Peyer's patch (tissue), 4 donors: ENCODE measurements at regions not wholly inside any gene's neighbourhood (a gene's known extent, or its start where the extent isn't known, plus 50 kb on each side); places are given as distances from the start of the nearest gene placed in this dataset.

Source experiments
- DNase-seq, 3 donors: peaks; one replicate each; pipeline ENCODE4 v3.0.0-alpha.2; 2017 to 2019
- H3K27ac ChIP-seq, 4 donors: fragments of 200-600 bp; sonication (generic); one replicate each; pipeline ENCODE4 v1.5.1; 2016 to 2019
- H3K27me3 ChIP-seq, 2 donors: fragments of 200-600 bp; sonication (generic); one replicate each; pipeline ENCODE4 v1.5.1; 2019
- H3K36me3 ChIP-seq, 3 donors: fragments of 200-600 bp; sonication (generic); one replicate each; pipeline ENCODE4 v1.5.1; 2016 to 2019
- H3K4me1 ChIP-seq, 4 donors: fragments of 200-600 bp; sonication (generic); one replicate each; pipeline ENCODE4 v1.5.1; 2016 to 2019
- H3K4me3 ChIP-seq, 4 donors: fragments of 200-600 bp; sonication (generic); 1 replicate in 3 of 4; 2 replicates in 1 of 4; pipeline ENCODE4 v1.5.1; 2016 to 2019; ENCODE audit warnings: mild to moderate bottlenecking in 1 of 4
- H3K9me3 ChIP-seq, 4 donors: fragments of 200-600 bp; sonication (generic); one replicate each; pipeline ENCODE4 v1.5.1; 2016 to 2019; ENCODE audit warnings: mild to moderate bottlenecking in 1 of 4
- CTCF ChIP-seq, 6 experiments: fragments of 450-650 bp in 4 of 6; fragments of 200-600 bp in 2 of 6; sonication (generic) in 1 of 6; IDR thresholded peaks; one replicate each; pipeline ENCODE4 v1.5.1; 2017 to 2019; ENCODE audit warnings: antibody characterized with exemption in 6 of 6, mild to moderate bottlenecking in 3 of 6, moderate library complexity in 1 of 6
- POLR2A ChIP-seq, 2 donors: fragments of 450-650 bp; IDR thresholded peaks; one replicate each; pipeline ENCODE4 v1.5.1; 2017; ENCODE audit warnings: antibody characterized with exemption in 2 of 2, mild to moderate bottlenecking in 2 of 2, moderate library complexity in 2 of 2

GRCh38 chr7:116425647-116426209, 73.8 kb upstream of the CAV2 start:
- H3K4me3 ChIP-seq = no peak overlapping the region
- TF ChIP-seq POLR2A (IDR thresholded peaks at IDR 0.05) (no peak), CTCF (IDR thresholded peaks at IDR 0.05) (no peak)
- no peaks in the 10 kb centered on the region for H3K27me3 ChIP-seq
- no peaks in the 10 kb centered on the region for H3K36me3 ChIP-seq
- H3K27ac ChIP-seq = no peak overlapping the region
- H3K4me1 ChIP-seq = no peaks in the 10 kb centered on the region
- DNase-seq = no peak
- H3K9me3 ChIP-seq = no peaks in the 10 kb centered on the region

DNA sequence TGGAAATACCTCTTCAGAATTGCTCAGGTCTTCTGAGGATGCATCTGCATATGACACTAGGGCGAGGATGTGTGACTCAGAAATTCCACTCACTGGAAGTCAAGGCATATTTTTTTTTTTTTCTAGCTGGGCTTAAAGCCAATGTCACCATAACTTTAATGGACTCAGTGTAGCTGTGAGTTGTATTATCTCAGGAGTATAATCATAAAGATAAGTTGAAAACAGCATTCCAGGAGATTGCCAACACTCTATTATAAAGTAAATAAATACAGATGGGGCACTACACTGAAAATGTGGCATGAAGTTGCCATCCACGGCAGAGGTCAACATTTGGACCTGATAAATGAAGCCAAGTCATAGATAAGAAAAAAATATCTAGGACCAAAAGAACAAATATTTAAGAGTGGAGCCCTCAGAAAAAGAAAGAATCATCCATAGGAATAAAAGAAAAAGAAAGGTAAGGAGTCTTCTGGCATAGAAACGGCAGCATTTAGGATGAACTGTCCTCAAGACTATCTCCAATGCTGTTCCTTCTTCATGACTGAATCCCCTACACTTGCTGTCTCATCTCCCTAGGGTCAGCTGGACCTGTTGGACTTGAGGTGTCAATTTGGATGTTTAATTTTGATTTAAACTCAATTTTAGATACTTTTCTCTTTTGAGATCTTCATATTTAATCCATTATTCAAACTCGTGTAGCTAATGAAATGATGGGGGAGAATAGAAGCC, 72.9 kb upstream of the CAV2 start:
- no peaks in the 10 kb centered on the region for H3K9me3 ChIP-seq
- DNase-seq = peak in 1 of 3 donors; percentile 61
- H3K4me1 ChIP-seq = no peaks in the 10 kb centered on the region
- H3K4me3 ChIP-seq = no peak overlapping the region
- no peak overlapping the region for H3K27ac ChIP-seq
- H3K36me3 ChIP-seq = no peaks in the 10 kb centered on the region
- H3K27me3 ChIP-seq = no peaks in the 10 kb centered on the region
- TF ChIP-seq CTCF (IDR thresholded peaks at IDR 0.05) (no peak), POLR2A (IDR thresholded peaks at IDR 0.05) (no peak)

DNA sequence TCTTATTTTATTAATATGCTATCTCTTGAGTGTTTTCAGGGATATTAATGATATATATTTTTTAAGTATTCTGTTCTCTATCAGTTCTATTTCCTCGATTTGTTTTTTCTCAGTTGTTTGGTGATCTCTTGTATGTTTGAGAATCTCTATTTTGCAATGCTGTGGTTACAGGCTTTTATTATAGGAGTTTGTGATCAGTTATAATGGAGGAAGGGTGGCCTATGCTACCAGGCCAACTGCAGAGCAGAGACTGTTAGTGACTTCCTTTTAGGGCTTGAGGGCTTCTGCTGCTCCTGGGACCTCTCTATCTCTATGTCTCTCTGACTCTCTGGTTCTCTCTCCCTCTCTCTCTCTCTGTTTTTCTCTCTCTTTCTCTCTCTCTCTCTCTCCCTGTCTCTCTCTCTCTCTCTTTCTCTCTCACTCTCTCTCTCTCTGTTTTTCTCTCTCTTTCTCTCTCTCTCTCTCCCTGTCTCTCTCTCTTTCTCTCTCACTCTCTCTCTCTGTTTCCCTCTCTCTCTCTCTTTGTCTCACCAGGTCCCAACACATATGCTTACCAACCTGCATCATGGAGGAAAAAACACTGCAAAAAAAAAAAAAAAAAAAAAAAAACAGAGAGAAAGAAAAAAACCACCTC, 69.4 kb upstream of the CAV2 start:
- Histone ChIP-seq H3K27me3 (no peaks in the 10 kb centered on the region), H3K36me3 (no peaks in the 10 kb centered on the region), H3K27ac (no peak overlapping the region), H3K9me3 (no peaks in the 10 kb centered on the region), H3K4me1 (no peaks in the 10 kb centered on the region), H3K4me3 (no peak overlapping the region)
- DNase-seq = no peak
- no peak for TF ChIP-seq POLR2A (IDR thresholded peaks at IDR 0.05)
- no peak for TF ChIP-seq CTCF (IDR thresholded peaks at IDR 0.05)

- Histone ChIP-seq H3K4me1 (no peaks in the 10 kb centered on the region), H3K4me3 (no peak overlapping the region), H3K36me3 (no peaks in the 10 kb centered on the region), H3K27me3 (no peaks in the 10 kb centered on the region), H3K9me3 (no peaks in the 10 kb centered on the region), H3K27ac (no peak overlapping the region)
- DNase-seq = no peak
- TF ChIP-seq POLR2A (IDR thresholded peaks at IDR 0.05) (no peak), CTCF (IDR thresholded peaks at IDR 0.05) (no peak)
Measured at GRCh38 chr7:116431787-116432526, 67.6 kb upstream of the CAV2 start.

- Histone ChIP-seq H3K36me3 (no peaks in the 10 kb centered on the region), H3K4me3 (no peak overlapping the region), H3K27me3 (no peaks in the 10 kb centered on the region), H3K4me1 (no peaks in the 10 kb centered on the region), H3K27ac (no peak overlapping the region), H3K9me3 (no peaks in the 10 kb centered on the region)
- no peak for DNase-seq
- TF ChIP-seq CTCF (IDR thresholded peaks at IDR 0.05) (no peak), POLR2A (IDR thresholded peaks at IDR 0.05) (no peak)
Measured at GRCh38 chr7:116432527-116432916, 67.0 kb upstream of the CAV2 start.
